SHP77 treated with DMSO at 0.1 percent for 48 hours (cell line): ENCODE measurements at regions not wholly inside any gene's neighbourhood (a gene's known extent, or its start where the extent isn't known, plus 50 kb on each side); places are given as distances from the start of the nearest gene placed in this dataset.
"Not testable (repeated sequence)": the region's sequence is repeated elsewhere in the genome, so short reads cannot be mapped to it uniquely, and the experiment has no call there.

Experiments
- DNase-seq: peaks from one replicate; lab custom pipeline; 2025; lab: John Stamatoyannopoulos, UW

GRCh38 chr1:99062192-99062591 is 57.5 kb upstream of the PLPPR5 start:
- DNase-seq = no peak

DNA sequence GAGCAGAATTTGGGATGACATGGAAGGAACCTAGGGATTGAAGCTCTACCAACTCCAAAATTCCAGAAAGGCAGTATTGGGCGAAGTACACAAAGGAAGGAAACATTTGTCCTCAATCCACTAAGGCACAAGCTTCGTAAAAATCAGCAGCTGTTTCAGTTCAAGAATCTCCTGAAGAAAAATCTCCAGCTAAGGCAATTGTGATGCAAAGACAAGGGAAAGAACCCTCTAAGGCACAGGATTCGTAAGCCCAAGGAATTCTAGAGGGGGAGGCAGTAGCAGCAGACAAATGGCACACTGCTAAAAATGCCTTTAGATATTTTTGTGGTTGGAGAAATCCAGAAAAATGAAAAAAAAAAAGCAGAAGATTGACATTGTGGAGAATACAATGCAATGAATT is 64.5 kb upstream of the PLPPR5 start:
- no peak for DNase-seq

GRCh38 chr1:99078529-99078928 is 73.9 kb upstream of the PLPPR5 start:
- DNase-seq = not testable (repeated sequence)

GRCh38 chr1:99082366-99082765 is 77.7 kb upstream of the PLPPR5 start:
- DNase-seq = no peak

DNA sequence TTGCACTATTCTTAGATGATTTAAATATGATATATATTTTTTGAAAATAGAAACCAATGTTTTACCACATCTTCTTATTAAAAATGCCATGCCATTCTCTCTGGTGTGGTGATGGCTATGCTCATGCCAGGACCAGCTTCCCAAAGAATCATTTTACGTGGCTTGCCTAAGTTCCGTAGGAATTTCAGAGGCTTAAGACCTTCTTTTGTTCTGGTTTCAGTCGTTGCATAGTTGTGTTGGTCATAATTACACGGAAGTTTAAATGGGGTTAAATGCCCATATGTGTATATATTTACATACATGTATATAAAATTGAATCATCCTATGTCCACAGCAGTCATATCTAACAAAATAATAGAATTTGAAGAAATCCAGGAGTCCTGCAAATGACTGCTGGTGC is 78.7 kb upstream of the PLPPR5 start:
- no peak for DNase-seq

DNA sequence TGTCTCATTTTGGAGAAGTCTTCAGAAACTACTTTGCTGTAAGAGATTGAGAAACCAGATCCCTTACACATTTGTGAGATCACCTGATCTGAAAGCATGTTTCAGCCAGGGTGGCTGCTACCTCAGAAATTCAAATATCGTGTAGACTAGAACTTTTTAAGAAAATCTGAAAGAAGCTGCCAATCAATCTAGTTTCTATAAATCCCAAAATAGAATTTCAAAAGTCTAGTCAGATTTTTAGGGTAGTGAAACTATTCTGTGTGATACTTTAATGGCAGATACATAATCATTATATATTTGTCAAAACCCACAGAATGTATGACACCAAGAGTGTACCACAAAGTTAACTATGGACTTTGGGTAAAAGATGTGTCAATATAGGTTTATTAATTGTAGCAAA is 79.9 kb upstream of the PLPPR5 start:
- DNase-seq = no peak

- DNase-seq = no peak
Measured at GRCh38 chr1:99086057-99086456, 81.4 kb upstream of the PLPPR5 start.

DNA sequence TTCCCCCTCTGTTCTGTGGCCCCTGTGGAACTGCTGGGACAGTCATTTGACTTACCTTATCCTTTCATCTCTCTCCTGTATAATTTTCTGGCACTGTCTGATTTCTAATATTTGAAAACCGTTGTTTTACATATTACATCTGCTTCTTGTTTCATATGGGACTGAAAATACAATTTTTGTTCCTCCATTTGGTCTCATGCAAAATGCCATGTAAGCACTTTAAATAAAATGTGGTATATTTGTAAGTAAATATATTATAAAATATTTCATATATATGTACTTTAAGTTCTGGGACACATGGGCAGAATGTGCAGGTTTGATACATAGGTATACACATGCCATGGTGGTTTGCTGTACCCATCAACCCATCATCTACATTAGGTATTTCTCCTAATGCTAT is 93.9 kb upstream of the PLPPR5 start:
- no peak for DNase-seq

GRCh38 chr1:99106274-99106673 is 101.6 kb upstream of the PLPPR5 start:
- DNase-seq = no peak

- DNase-seq = no peak
Measured at GRCh38 chr1:99107680-99108079, 103.0 kb upstream of the PLPPR5 start.

- no peak for DNase-seq
Measured at GRCh38 chr1:99110140-99111041, 105.7 kb upstream of the PLPPR5 start.

DNA sequence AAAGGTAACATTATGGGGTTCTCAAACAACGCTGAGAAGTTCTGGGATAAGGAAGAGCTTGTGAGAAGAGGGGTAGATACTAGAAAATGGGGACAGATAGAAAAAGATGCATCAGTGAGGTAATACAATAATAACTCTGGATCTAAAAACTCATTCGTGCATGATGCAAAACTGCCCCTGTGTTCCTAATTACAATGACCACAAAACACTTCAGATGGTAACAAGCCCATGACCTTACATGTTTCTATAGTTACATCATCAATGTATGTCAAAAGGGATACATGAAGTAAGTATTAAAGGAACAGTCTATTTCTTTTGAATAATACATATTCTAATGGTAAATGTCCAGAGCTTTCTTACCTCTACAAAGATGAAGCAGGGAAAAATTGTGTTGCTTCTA is 110.6 kb upstream of the PLPPR5 start:
- DNase-seq = no peak

DNA sequence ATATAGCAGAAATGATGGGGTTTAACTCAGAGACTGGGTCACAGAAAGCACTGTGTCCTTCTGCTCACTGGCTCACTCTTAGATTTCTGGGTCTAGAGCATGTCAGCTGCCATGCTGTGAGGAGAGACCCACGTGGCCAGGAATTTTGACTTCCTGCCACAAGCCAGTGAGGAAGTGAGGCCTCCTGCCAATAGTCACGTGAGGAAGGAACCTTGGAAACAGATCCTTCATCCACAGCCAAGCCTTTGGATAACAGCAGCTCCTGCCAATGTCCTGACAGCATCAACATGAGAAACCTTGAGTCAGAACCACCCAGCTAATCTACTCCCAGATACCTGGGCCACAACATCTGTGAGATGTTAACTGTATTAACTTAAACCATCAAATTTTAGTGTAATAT is 114.5 kb upstream of the PLPPR5 start:
- no peak for DNase-seq

- DNase-seq = no peak
Measured at GRCh38 chr1:99122039-99122438, 117.4 kb upstream of the PLPPR5 start.

DNA sequence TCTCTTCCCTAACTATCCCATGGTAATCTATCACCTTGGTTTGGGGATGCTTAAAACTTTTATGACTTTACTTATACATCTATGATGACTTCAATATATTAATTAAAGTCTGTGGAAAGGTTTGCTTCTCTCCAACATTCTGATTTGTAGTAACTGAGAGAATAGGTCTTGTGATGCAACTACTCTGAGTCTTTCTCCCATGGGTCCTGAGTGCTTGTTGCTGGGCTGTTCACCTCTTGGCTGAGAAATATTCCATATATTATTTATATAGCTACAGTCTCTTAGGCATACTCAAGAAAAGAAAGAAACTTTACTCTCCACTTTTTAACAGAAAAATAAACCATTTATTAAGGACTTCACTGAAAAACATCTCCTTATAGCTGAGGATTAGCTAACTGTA is 119.3 kb upstream of the PLPPR5 start:
- no peak for DNase-seq

GRCh38 chr1:99131546-99131945 is 126.9 kb upstream of the PLPPR5 start:
- DNase-seq = no peak

GRCh38 chr1:99133756-99134500 is 129.3 kb upstream of the PLPPR5 start:
- DNase-seq = no peak

DNA sequence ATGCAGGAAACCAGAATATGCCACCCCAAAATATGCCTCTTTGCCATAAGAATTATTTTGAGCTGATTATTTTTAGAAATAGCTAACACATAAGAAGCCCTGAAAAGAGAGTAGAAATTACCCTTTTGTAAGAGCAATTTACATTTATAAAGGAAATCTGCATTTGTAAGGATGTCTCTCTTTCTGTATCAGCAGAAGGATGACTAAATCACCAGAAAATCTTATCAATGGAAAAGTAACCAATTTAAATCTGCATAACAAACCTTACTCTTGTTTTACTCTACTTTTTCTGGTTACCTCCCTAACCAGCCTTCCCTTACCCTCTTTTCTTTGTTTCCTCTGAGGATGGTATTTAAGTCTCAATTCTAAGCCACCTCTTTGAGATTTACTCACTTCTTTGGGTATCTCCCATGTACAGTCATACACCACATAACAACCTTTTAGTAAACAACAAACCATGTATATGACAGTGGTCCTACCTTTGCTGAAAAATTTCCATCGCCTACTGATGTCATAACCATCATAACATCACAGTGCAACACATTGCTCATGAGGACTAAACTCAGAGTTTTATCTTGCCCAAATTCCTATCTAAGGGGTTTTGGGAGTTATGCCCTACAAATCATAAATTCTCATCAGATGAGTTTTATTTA is 126.6 kb upstream of the PLPPR4 start:
- DNase-seq = no peak

GRCh38 chr1:99139876-99140275 is 124.4 kb upstream of the PLPPR4 start:
- DNase-seq = no peak

DNA sequence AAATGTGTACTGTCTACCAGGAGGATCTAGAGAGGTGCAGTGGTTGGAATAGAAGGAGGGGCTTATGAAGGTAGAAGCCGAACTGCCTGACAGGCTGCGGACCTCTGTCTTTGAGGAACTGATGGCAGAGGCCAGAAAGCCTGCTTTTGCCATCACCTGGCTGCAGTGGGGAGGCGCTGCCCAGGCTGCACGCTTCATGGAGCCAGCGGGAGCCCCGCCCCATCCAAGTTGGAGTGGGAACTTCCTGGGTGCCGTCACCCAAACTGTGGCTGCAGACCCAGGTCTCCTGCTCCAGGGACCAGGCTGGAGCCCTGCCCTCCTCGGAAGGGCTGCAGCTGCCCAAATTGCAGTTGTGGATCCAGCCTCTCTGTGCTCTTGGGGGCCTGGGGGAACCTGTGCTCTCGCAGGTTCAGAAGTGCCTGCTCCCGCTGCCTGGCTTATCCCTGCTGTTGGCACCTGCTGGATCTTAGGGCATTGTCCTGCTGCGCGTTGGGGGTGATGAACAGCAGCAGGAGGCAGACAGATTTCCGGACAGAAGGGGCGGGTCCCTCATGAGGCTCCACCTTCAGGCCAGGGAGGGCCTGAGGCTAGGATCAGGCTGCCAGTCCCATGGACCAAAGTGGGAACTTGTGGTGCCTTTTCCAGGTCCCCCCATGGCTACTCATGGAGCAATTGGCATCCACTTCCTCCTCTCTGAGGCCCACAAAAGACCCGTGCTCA is 118.0 kb upstream of the PLPPR4 start:
- DNase-seq = peak; percentile 35

- DNase-seq = no peak
Measured at GRCh38 chr1:99149952-99150351, 114.3 kb upstream of the PLPPR4 start.

DNA sequence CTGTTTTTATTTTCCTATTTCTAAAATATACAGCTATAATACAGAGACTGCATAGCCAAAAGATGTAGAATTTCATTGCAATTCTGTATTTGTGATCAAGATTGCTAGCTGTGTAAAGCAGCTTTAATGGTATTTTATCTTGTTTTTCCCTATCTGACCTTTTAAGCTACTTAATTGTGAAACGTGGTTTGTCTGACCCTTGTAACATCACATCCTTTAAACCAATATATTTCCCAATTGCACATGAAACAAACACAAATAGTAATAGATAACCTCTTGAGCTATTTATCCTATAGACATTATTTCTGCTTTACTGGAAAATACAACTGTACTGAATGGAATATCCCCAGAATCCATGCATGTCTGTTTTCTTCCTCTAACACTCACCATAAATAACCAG is 112.2 kb upstream of the PLPPR4 start:
- no peak for DNase-seq
